ENCODE measurements at regions not wholly inside any gene's neighbourhood (a gene's known extent, or its start where the extent isn't known, plus 50 kb on each side); places are given as distances from the start of the nearest gene placed in this dataset.

DNA sequence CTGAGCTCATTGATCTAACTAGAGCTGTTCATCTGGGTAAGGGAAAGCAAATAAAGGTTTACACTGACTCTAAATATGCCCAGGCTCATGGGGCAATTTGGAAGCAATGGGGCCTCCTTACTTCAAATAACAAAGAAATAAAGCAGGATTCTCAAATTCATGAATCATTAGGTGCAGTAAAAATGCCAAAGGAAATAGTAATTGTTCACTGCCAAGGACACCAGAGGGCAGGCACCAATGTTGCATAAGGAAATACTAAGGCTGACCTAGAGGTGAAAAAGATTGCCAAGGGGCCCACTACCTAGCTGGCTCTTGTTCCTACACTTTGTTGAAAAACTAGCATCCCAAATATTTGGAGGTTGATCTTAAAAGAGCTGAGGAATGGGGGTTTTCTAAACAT is 1686.7 kb upstream of the MIR17HG start:
- TF ChIP-seq, protein P1, sequence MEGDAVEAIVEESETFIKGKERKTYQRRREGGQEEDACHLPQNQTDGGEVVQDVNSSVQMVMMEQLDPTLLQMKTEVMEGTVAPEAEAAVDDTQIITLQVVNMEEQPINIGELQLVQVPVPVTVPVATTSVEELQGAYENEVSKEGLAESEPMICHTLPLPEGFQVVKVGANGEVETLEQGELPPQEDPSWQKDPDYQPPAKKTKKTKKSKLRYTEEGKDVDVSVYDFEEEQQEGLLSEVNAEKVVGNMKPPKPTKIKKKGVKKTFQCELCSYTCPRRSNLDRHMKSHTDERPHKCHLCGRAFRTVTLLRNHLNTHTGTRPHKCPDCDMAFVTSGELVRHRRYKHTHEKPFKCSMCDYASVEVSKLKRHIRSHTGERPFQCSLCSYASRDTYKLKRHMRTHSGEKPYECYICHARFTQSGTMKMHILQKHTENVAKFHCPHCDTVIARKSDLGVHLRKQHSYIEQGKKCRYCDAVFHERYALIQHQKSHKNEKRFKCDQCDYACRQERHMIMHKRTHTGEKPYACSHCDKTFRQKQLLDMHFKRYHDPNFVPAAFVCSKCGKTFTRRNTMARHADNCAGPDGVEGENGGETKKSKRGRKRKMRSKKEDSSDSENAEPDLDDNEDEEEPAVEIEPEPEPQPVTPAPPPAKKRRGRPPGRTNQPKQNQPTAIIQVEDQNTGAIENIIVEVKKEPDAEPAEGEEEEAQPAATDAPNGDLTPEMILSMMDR (IDR thresholded peaks at IDR 0.05; ENCODE audit: low read length, missing control alignments) = no peak
- H3K4me3 ChIP-seq (replicated peaks; ENCODE audit: low read depth, low read length) = no peak overlapping the region
- peak; percentile 1 for DNase-seq (ENCODE audit: low read depth)

GRCh38 chr13:89673789-89674311 is 1673.6 kb upstream of the MIR17HG start:
- TF ChIP-seq, protein P1 (IDR thresholded peaks at IDR 0.05; ENCODE audit: low read length, missing control alignments) = no peak
- no peak overlapping the region for H3K4me3 ChIP-seq (replicated peaks; ENCODE audit: low read depth, low read length)
- no peak for DNase-seq (ENCODE audit: low read depth)

GRCh38 chr13:89678466-89679121 is 1668.9 kb upstream of the MIR17HG start:
- no peak overlapping the region for H3K4me3 ChIP-seq (replicated peaks; ENCODE audit: low read depth, low read length)
- TF ChIP-seq, protein P1 (IDR thresholded peaks at IDR 0.05; ENCODE audit: low read length, missing control alignments) = no peak
- no peak for DNase-seq (ENCODE audit: low read depth)

- DNase-seq (ENCODE audit: low read depth) = no peak
- H3K4me3 ChIP-seq (replicated peaks; ENCODE audit: low read depth, low read length) = no peak overlapping the region
- TF ChIP-seq, protein P1 (IDR thresholded peaks at IDR 0.05; ENCODE audit: low read length, missing control alignments) = no peak
Measured at GRCh38 chr13:89684896-89685295, 1662.6 kb upstream of the MIR17HG start.

GRCh38 chr13:89686171-89686570 is 1661.3 kb upstream of the MIR17HG start:
- no peak overlapping the region for H3K4me3 ChIP-seq (replicated peaks; ENCODE audit: low read depth, low read length)
- TF ChIP-seq, protein P1 (IDR thresholded peaks at IDR 0.05; ENCODE audit: low read length, missing control alignments) = no peak
- DNase-seq (ENCODE audit: low read depth) = no peak

DNA sequence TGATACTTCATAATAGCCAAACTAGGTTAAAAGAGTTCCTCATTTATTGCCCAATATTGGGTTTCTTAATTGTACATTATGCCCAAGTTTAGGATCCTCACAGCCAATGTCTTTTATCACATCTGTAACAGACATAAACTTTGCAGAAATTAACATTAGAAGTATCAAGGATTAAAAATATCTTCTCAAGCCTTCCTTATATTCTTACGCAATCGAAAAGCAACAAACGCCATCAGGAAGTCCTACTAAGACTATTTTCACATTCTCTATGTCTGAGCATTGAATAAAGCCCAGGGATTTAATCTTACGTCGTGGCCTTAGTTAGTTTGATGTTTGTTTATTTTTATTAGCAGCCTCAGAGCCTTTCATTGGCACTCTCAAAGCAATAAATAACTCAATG is 1660.4 kb upstream of the MIR17HG start:
- TF ChIP-seq, protein P1 (IDR thresholded peaks at IDR 0.05; ENCODE audit: low read length, missing control alignments) = no peak
- no peak overlapping the region for H3K4me3 ChIP-seq (replicated peaks; ENCODE audit: low read depth, low read length)
- DNase-seq (ENCODE audit: low read depth) = no peak

DNA sequence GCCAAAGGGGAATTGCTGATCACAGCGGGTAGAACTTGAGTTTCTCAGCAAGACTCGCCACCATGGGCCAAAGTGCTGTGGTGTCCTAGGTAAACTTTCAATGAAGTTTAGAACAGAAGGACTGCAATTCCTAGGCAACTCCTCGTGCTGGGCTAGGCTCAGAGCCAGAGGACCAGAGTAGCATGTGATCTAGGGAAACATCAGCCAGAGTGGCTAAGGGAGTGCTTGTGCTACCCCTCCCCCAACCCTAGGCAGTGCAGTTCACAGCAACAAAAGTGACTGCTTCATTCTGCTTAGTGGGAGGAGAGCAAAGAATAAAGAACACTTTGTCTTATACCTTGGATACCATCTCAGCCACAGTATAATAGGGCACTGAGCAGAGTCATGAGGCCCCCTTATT is 1658.6 kb upstream of the MIR17HG start:
- DNase-seq (ENCODE audit: low read depth) = peak; percentile 11
- no peak overlapping the region for H3K4me3 ChIP-seq (replicated peaks; ENCODE audit: low read depth, low read length)
- TF ChIP-seq, protein P1 (IDR thresholded peaks at IDR 0.05; ENCODE audit: low read length, missing control alignments) = no peak
